ENCODE measurements at regions not wholly inside any gene's neighbourhood (a gene's known extent, or its start where the extent isn't known, plus 50 kb on each side); places are given as distances from the start of the nearest gene placed in this dataset.

- Mint-ChIP-seq H3K9me3 (peaks cover 8% of the 10 kb centered on the region), H3K27me3 (no peaks in the 10 kb centered on the region), H3K4me3 (no peak overlapping the region), H3K36me3 (ENCODE audit: low read depth) (no peaks in the 10 kb centered on the region), H3K27ac (no peak overlapping the region), H3K4me1 (no peaks in the 10 kb centered on the region)
- ATAC-seq (no peak), DNase-seq (no peak)
These were observed 402.3 kb upstream of the ADAMTS16 start for GRCh38 chr5:4737868-4738267.

- ATAC-seq (no peak), DNase-seq (no peak)
- H3K4me3 Mint-ChIP-seq, result no peak overlapping the region
- H3K9me3 Mint-ChIP-seq, result peaks cover 13% of the 10 kb centered on the region
- H3K27me3 Mint-ChIP-seq, result no peaks in the 10 kb centered on the region
- H3K27ac Mint-ChIP-seq, result no peak overlapping the region
- H3K4me1 Mint-ChIP-seq, result no peaks in the 10 kb centered on the region
- no peaks in the 10 kb centered on the region for H3K36me3 Mint-ChIP-seq (ENCODE audit: low read depth)
These were observed 401.8 kb upstream of the ADAMTS16 start for GRCh38 chr5:4738298-4738697.

GRCh38 chr5:4740156-4740555 is 400.0 kb upstream of the ADAMTS16 start:
- Mint-ChIP-seq H3K4me1 (no peaks in the 10 kb centered on the region), H3K27ac (no peak overlapping the region), H3K27me3 (no peaks in the 10 kb centered on the region), H3K4me3 (no peak overlapping the region), H3K9me3 (peaks cover 22% of the 10 kb centered on the region), H3K36me3 (ENCODE audit: low read depth) (no peaks in the 10 kb centered on the region)
- DNase-seq (no peak), ATAC-seq (no peak)

GRCh38 chr5:4758550-4758949 is 381.6 kb upstream of the ADAMTS16 start:
- Mint-ChIP-seq H3K27ac (no peak overlapping the region), H3K4me1 (no peaks in the 10 kb centered on the region), H3K27me3 (no peaks in the 10 kb centered on the region), H3K9me3 (peaks cover 4% of the 10 kb centered on the region), H3K4me3 (no peak overlapping the region), H3K36me3 (ENCODE audit: low read depth) (no peaks in the 10 kb centered on the region)
- ATAC-seq, result no peak
- no peak for DNase-seq

- ATAC-seq, result no peak
- Mint-ChIP-seq H3K9me3 (peaks cover 4% of the 10 kb centered on the region), H3K4me1 (no peaks in the 10 kb centered on the region), H3K4me3 (no peak overlapping the region), H3K27ac (no peak overlapping the region), H3K27me3 (no peaks in the 10 kb centered on the region), H3K36me3 (ENCODE audit: low read depth) (no peaks in the 10 kb centered on the region)
- DNase-seq, result no peak
These were observed 381.1 kb upstream of the ADAMTS16 start for GRCh38 chr5:4758996-4759395.

- ATAC-seq, result no peak
- Mint-ChIP-seq H3K4me1 (no peaks in the 10 kb centered on the region), H3K27ac (no peak overlapping the region), H3K36me3 (ENCODE audit: low read depth) (no peaks in the 10 kb centered on the region), H3K9me3 (peaks cover 4% of the 10 kb centered on the region), H3K4me3 (no peak overlapping the region), H3K27me3 (no peaks in the 10 kb centered on the region)
- DNase-seq, result no peak
These were observed 377.8 kb upstream of the ADAMTS16 start for GRCh38 chr5:4762316-4762715.

GRCh38 chr5:4765411-4765810 is 374.7 kb upstream of the ADAMTS16 start:
- no peak for ATAC-seq
- Mint-ChIP-seq H3K4me1 (no peaks in the 10 kb centered on the region), H3K36me3 (ENCODE audit: low read depth) (no peaks in the 10 kb centered on the region)

GRCh38 chr5:4766101-4766500 is 374.0 kb upstream of the ADAMTS16 start:
- Mint-ChIP-seq H3K27me3 (no peaks in the 10 kb centered on the region), H3K4me1 (no peaks in the 10 kb centered on the region), H3K36me3 (ENCODE audit: low read depth) (no peaks in the 10 kb centered on the region), H3K4me3 (no peak overlapping the region), H3K9me3 (peaks cover 4% of the 10 kb centered on the region), H3K27ac (no peak overlapping the region)
- no peak for DNase-seq
- no peak for ATAC-seq

More at GRCh38 chr5:4765411-4765810, 374.7 kb upstream of the ADAMTS16 start:
- Mint-ChIP-seq H3K9me3 (peaks cover 4% of the 10 kb centered on the region), H3K27me3 (no peaks in the 10 kb centered on the region), H3K27ac (no peak overlapping the region), H3K4me3 (no peak overlapping the region)
- DNase-seq, result no peak

GRCh38 chr5:4772591-4772990 is 367.5 kb upstream of the ADAMTS16 start:
- ATAC-seq (no peak), DNase-seq (no peak)
- no peaks in the 10 kb centered on the region for H3K36me3 Mint-ChIP-seq (ENCODE audit: low read depth)
- H3K27ac Mint-ChIP-seq, result no peak overlapping the region
- no peaks in the 10 kb centered on the region for H3K4me1 Mint-ChIP-seq
- peaks cover 5% of the 10 kb centered on the region for H3K9me3 Mint-ChIP-seq
- no peak overlapping the region for H3K4me3 Mint-ChIP-seq
- no peaks in the 10 kb centered on the region for H3K27me3 Mint-ChIP-seq

- Mint-ChIP-seq H3K9me3 (peaks cover 10% of the 10 kb centered on the region), H3K4me3 (no peak overlapping the region), H3K27me3 (no peaks in the 10 kb centered on the region), H3K36me3 (ENCODE audit: low read depth) (no peaks in the 10 kb centered on the region), H3K4me1 (no peaks in the 10 kb centered on the region), H3K27ac (no peak overlapping the region)
- DNase-seq, result no peak
- ATAC-seq, result no peak
These were observed 366.3 kb upstream of the ADAMTS16 start for GRCh38 chr5:4773827-4774317.

- H3K4me3 Mint-ChIP-seq, result no peak overlapping the region
- ATAC-seq (no peak), DNase-seq (no peak)
- H3K4me1 Mint-ChIP-seq, result no peaks in the 10 kb centered on the region
- no peaks in the 10 kb centered on the region for H3K27me3 Mint-ChIP-seq
- no peak overlapping the region for H3K27ac Mint-ChIP-seq
- H3K9me3 Mint-ChIP-seq, result peaks cover 13% of the 10 kb centered on the region
- H3K36me3 Mint-ChIP-seq (ENCODE audit: low read depth), result no peaks in the 10 kb centered on the region
These were observed 362.7 kb upstream of the ADAMTS16 start for GRCh38 chr5:4777435-4777834.

- DNase-seq, result no peak
- no peak for ATAC-seq
- H3K4me1 Mint-ChIP-seq, result no peaks in the 10 kb centered on the region
- H3K9me3 Mint-ChIP-seq, result peaks cover 30% of the 10 kb centered on the region
- H3K36me3 Mint-ChIP-seq (ENCODE audit: low read depth), result no peaks in the 10 kb centered on the region
- no peak overlapping the region for H3K27ac Mint-ChIP-seq
- no peak overlapping the region for H3K4me3 Mint-ChIP-seq
- H3K27me3 Mint-ChIP-seq, result no peaks in the 10 kb centered on the region
These were observed 359.5 kb upstream of the ADAMTS16 start for GRCh38 chr5:4780633-4781032.

GRCh38 chr5:4781299-4781698 is 358.8 kb upstream of the ADAMTS16 start:
- peaks cover 30% of the 10 kb centered on the region for H3K9me3 Mint-ChIP-seq
- H3K36me3 Mint-ChIP-seq (ENCODE audit: low read depth), result no peaks in the 10 kb centered on the region
- no peaks in the 10 kb centered on the region for H3K4me1 Mint-ChIP-seq
- no peak for ATAC-seq
- no peak overlapping the region for H3K27ac Mint-ChIP-seq
- H3K27me3 Mint-ChIP-seq, result no peaks in the 10 kb centered on the region
- H3K4me3 Mint-ChIP-seq, result no peak overlapping the region
- no peak for DNase-seq

- no peak overlapping the region for H3K4me3 Mint-ChIP-seq
- ATAC-seq (no peak), DNase-seq (no peak)
- no peaks in the 10 kb centered on the region for H3K4me1 Mint-ChIP-seq
- no peaks in the 10 kb centered on the region for H3K27me3 Mint-ChIP-seq
- H3K36me3 Mint-ChIP-seq (ENCODE audit: low read depth), result no peaks in the 10 kb centered on the region
- peaks cover 21% of the 10 kb centered on the region for H3K9me3 Mint-ChIP-seq
- H3K27ac Mint-ChIP-seq, result no peak overlapping the region
These were observed 354.2 kb upstream of the ADAMTS16 start for GRCh38 chr5:4785971-4786370.

GRCh38 chr5:4797445-4797844 is 342.7 kb upstream of the ADAMTS16 start:
- no peaks in the 10 kb centered on the region for H3K27me3 Mint-ChIP-seq
- no peaks in the 10 kb centered on the region for H3K4me1 Mint-ChIP-seq
- DNase-seq (no peak), ATAC-seq (no peak)
- H3K36me3 Mint-ChIP-seq (ENCODE audit: low read depth), result no peaks in the 10 kb centered on the region
- peaks cover 12% of the 10 kb centered on the region for H3K9me3 Mint-ChIP-seq
- H3K4me3 Mint-ChIP-seq, result no peak overlapping the region
- H3K27ac Mint-ChIP-seq, result no peak overlapping the region

GRCh38 chr5:4802044-4802443 is 338.1 kb upstream of the ADAMTS16 start:
- H3K27ac Mint-ChIP-seq, result no peak overlapping the region
- H3K36me3 Mint-ChIP-seq (ENCODE audit: low read depth), result no peaks in the 10 kb centered on the region
- DNase-seq, result no peak

More at GRCh38 chr5:4802044-4802443, 338.1 kb upstream of the ADAMTS16 start:
- ATAC-seq, result no peak
- H3K4me3 Mint-ChIP-seq, result no peak overlapping the region
- H3K4me1 Mint-ChIP-seq, result no peaks in the 10 kb centered on the region
- peaks cover 2% of the 10 kb centered on the region for H3K27me3 Mint-ChIP-seq
- peaks cover 16% of the 10 kb centered on the region for H3K9me3 Mint-ChIP-seq

Measured in activated naive CD8-positive, alpha-beta T cell treated with anti-CD3 and anti-CD28 coated beads, Interleukin-2, amount 50 U/mL, for 24 hours (primary cell).